ENCODE measurements at regions not wholly inside any gene's neighbourhood (a gene's known extent, or its start where the extent isn't known, plus 50 kb on each side); places are given as distances from the start of the nearest gene placed in this dataset.
A peak's percentile ranks its signal among the peaks of the same experiment; 100 is the strongest.

GRCh38 chr2:105600602-105600948, 144.1 kb upstream of the NCK2 start:
- Histone ChIP-seq H3K27ac (no peak overlapping the region), H3K4me1 (ENCODE audit: control insufficient read depth in 1 of 2, low read depth in 2 of 2) (peaks cover 1 to 44% of the 10 kb centered on the region in 2 donors), H3K9me3 (no peaks in the 10 kb centered on the region), H3K36me3 (no peaks in the 10 kb centered on the region), H3K4me3 (no peak overlapping the region), H3K27me3 (replicated peaks; ENCODE audit: insufficient read depth) (no peaks in the 10 kb centered on the region)
- no peak for TF ChIP-seq CTCF (IDR thresholded peaks at IDR 0.05)
- no peak for DNase-seq (ENCODE audit: low spot score)
- ATAC-seq (ENCODE audit: insufficient number of reproducible peaks, low FRiP score, low read depth): no peak

- H3K4me3 ChIP-seq: no peak overlapping the region
These were observed 144.7 kb upstream of the NCK2 start for GRCh38 chr2:105600037-105600442.

GRCh38 chr2:105598829-105599698, 145.6 kb upstream of the NCK2 start:
- no peak for ATAC-seq (ENCODE audit: insufficient number of reproducible peaks, low FRiP score, low read depth)
- Histone ChIP-seq H3K4me1 (ENCODE audit: control insufficient read depth in 1 of 2, low read depth in 2 of 2) (peaks cover 0 to 31% of the 10 kb centered on the region in 2 donors), H3K9me3 (no peaks in the 10 kb centered on the region), H3K36me3 (no peaks in the 10 kb centered on the region), H3K27ac (no peak overlapping the region), H3K27me3 (replicated peaks; ENCODE audit: insufficient read depth) (no peaks in the 10 kb centered on the region), H3K4me3 (no peak overlapping the region)
- TF ChIP-seq CTCF (IDR thresholded peaks at IDR 0.05): no peak
- DNase-seq (ENCODE audit: low spot score): no peak

More at GRCh38 chr2:105600037-105600442, 144.7 kb upstream of the NCK2 start:
- Histone ChIP-seq H3K27ac (no peak overlapping the region), H3K4me1 (ENCODE audit: control insufficient read depth in 1 of 2, low read depth in 2 of 2) (peaks cover 0 to 40% of the 10 kb centered on the region in 2 donors), H3K9me3 (no peaks in the 10 kb centered on the region), H3K36me3 (no peaks in the 10 kb centered on the region), H3K27me3 (replicated peaks; ENCODE audit: insufficient read depth) (no peaks in the 10 kb centered on the region)
- no peak for ATAC-seq (ENCODE audit: insufficient number of reproducible peaks, low FRiP score, low read depth)
- DNase-seq (ENCODE audit: low spot score): no peak
- no peak for TF ChIP-seq CTCF (IDR thresholded peaks at IDR 0.05)

- ATAC-seq (ENCODE audit: insufficient number of reproducible peaks, low FRiP score, low read depth) (no peak), DNase-seq (ENCODE audit: low spot score) (no peak)
- Histone ChIP-seq H3K27me3 (replicated peaks; ENCODE audit: insufficient read depth) (no peaks in the 10 kb centered on the region), H3K9me3 (no peaks in the 10 kb centered on the region), H3K4me1 (ENCODE audit: control insufficient read depth in 1 of 2, low read depth in 2 of 2) (peaks cover 0 to 29% of the 10 kb centered on the region in 2 donors), H3K27ac (peak overlapping the region in 1 of 2 donors; percentile 54), H3K36me3 (no peaks in the 10 kb centered on the region), H3K4me3 (no peak overlapping the region)
- TF ChIP-seq CTCF (IDR thresholded peaks at IDR 0.05): no peak
These were observed 146.6 kb upstream of the NCK2 start for GRCh38 chr2:105597806-105598803.
